Omental fat pad (tissue), 3 donors: ENCODE measurements at regions not wholly inside any gene's neighbourhood (a gene's known extent, or its start where the extent isn't known, plus 50 kb on each side); places are given as distances from the start of the nearest gene placed in this dataset.
"Not testable (repeated sequence)": the region's sequence is repeated elsewhere in the genome, so short reads cannot be mapped to it uniquely, and the experiment has no call there.

Experiments used
- ATAC-seq: fragments of 150-250 bp; one replicate; pipeline ENCODE4 v1.9.1; 2016; ENCODE audit warnings: mild to moderate bottlenecking, moderate library complexity; ENCODE audit not compliant: low FRiP score
- DNase-seq: peaks from one replicate; pipeline ENCODE4 v3.0.0-alpha.2; 2019; ENCODE audit warnings: low spot score
- TF ChIP-seq, protein P1 (sequence below), 3 donors: fragments of 450-650 bp; IDR thresholded peaks; one replicate each; pipeline ENCODE4 v1.5.1; 2016 to 2017; ENCODE audit warnings: antibody characterized with exemption in 3 of 3, mild to moderate bottlenecking in 3 of 3, moderate library complexity in 2 of 3

DNA sequence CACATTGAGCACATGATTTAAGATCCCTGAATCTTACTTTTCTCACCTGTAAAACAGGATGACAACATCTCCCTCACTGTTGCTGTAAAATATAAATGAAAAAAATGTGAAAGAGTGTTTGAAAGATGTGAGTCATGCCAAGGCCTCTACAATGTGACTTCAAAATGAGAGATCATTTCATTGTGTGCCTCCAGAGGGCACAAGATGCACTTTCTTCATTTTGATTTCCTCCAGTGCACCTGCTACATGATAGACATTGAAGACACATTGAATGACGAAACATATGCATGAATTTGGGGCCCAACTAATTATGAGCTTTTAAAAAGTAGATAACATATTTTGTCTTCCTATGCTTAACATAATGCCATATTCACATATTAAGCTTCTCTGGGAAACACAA, 170.3 kb downstream of the MOBP start:
- TF ChIP-seq, protein P1, sequence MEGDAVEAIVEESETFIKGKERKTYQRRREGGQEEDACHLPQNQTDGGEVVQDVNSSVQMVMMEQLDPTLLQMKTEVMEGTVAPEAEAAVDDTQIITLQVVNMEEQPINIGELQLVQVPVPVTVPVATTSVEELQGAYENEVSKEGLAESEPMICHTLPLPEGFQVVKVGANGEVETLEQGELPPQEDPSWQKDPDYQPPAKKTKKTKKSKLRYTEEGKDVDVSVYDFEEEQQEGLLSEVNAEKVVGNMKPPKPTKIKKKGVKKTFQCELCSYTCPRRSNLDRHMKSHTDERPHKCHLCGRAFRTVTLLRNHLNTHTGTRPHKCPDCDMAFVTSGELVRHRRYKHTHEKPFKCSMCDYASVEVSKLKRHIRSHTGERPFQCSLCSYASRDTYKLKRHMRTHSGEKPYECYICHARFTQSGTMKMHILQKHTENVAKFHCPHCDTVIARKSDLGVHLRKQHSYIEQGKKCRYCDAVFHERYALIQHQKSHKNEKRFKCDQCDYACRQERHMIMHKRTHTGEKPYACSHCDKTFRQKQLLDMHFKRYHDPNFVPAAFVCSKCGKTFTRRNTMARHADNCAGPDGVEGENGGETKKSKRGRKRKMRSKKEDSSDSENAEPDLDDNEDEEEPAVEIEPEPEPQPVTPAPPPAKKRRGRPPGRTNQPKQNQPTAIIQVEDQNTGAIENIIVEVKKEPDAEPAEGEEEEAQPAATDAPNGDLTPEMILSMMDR (IDR thresholded peaks at IDR 0.05), result no peak
- DNase-seq (no peak), ATAC-seq (no peak)

DNA sequence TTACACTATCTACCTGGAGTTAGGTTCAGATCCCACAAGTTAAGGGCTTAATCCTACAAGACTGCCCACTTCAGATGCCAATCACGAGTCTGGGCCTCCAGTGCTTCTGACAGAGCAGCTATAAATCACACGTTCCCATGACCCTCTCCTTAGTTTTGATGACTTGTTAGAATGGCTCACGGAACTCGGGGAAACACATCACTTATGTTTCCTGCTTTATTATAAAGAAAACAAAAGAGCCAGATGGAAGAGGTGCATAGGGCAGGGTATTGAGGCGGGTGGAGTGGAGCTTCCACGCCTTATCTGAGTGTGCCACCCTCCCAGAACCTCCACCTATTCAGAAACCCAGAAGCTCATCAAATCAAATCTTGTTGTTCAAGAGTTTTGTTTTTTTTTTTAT, 170.8 kb downstream of the MOBP start:
- DNase-seq (no peak), ATAC-seq (no peak)
- TF ChIP-seq, protein P1 (IDR thresholded peaks at IDR 0.05), result no peak

DNA sequence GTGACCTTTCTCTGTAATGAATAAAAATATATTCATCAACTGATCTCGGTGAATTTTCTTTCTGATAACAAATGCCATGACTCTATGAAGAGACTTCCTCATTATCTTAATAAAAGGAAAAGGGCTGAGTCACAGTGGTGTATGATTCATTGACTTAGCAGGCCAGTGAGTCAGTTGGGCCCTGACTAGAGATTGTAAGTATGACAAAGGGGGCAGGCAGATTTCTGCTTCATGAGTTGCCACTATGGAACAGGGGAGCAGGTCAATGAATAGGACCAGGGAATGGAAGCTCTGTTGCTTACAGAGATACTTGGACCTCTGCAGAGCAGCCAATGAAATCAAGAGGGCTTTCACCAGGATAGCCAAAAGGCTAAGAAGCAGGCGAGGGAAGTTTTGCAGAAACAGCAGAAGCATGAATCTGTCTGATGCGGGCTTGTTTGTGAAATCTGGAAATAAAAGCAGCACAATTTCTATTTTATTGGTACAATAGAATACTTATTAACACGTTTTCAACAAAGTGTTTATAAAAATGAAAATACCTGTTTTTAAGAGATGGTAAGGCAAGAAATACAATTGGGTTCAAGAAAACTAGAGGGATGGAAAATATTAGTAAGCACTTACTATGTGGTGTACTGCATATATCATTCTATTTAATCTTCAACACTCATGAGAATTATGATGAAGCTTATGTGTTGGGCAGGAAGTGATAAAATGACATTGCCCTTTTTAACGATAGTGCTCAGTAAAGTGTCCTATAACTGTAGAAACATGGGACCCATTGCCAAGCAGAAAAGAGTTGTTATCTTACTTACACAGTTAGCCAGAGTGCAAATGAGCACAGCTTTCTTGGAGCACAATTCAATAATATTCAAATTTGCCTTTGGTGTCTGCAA, 169.8 kb upstream of the MYRIP start:
- TF ChIP-seq, protein P1 (IDR thresholded peaks at IDR 0.05), result no peak

DNA sequence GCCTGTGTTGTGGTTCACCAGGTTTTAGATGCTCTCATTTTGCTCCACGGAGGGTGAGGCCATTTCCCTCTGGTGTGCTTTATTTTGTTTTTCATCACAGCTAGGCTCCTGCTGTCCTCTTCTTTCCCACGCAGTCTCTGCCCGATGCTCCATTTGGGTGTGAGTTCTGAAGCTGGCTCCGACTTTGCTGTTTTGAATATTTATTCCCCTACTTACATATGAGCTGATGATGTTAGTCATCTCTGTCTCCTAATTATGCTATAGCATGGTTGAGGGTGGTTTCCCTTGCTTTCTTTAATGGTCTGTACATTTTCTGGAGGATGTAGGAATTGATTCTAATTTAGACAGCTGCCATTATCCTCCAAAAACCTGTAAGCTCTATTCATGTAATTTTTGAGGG, 168.1 kb upstream of the MYRIP start:
- DNase-seq, result no peak
- TF ChIP-seq, protein P1 (IDR thresholded peaks at IDR 0.05), result no peak
- no peak for ATAC-seq

More for the DNA sequence above, 169.8 kb upstream of the MYRIP start:
- DNase-seq (no peak), ATAC-seq (peak; percentile 89)

DNA sequence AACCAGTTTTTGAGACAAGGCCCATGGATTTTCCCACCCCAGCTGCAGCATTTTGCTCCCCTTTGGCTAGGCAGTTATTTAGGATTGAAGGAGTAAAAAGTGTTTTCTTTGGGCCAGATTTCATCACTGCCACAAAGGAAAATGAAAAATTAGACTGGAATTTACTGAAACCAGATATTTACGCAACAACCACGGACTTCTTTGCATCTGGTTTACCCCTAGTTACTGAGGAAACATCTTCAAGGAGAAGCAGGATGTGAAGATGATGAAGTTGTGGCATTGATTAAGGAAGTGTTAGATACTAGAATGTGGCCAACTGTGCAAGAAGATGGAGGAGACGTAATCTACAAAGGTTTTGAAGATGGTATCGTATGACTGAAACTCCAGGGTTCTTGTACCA, 165.2 kb upstream of the MYRIP start:
- ATAC-seq (no peak), DNase-seq (no peak)
- TF ChIP-seq, protein P1 (IDR thresholded peaks at IDR 0.05), result no peak

DNA sequence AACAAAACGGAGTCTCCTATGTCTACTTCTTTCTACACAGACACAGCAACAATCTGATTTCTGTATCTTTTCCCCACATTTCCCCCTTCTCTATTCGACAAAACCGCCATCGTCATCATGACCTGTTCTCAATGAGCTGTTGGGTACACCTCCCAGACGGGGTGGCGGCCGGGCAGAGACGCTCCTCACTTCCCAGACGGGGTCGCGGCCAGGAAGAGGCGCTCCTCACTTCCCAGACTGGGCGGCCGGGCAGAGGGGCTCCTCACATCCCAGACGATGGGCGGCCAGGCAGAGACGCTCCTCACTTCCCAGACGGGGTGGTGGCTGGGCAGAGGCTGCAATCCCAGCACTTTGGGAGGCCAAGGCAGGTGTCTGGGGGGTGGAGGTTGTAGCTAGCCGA, 158.2 kb upstream of the MYRIP start:
- not testable (repeated sequence) for ATAC-seq

DNA sequence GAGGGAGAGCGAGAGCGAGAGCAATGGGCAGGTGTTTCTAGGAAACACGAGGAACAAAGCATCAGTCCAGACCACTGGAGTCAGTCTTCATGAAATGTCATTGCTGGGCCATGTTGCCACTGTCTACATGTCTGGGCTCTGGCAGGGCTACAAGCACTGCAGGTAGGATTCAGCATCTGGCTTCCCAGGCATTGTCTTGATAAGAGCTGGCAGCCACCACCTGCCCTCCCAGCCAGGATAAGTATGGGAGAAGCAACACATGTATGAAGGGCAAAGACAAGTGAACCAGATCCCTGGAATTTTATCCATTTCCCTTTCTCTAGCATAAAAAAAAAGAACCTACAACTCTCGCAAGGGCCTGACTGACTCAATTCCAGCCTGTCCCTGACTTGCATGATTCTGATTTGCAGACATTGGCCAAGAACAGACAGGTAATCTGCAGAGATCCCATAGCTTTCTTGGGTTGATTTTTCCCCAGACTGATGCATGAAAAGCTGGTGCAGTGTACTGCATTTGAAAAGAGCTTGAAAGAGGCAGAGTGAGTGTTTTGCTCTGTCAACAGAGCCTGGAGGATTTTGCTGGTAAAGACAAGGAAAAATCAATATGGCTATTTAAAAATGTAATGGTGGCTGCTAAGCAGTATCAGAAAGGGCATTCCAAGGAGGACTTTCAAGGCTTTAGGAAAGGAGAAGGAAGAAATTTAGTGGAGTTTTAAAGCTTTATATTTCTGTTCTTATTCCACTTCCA, 157.2 kb upstream of the MYRIP start:
- no peak for DNase-seq
- TF ChIP-seq, protein P1 (IDR thresholded peaks at IDR 0.05), result no peak
- no peak for ATAC-seq

More for the DNA sequence above, 158.2 kb upstream of the MYRIP start:
- DNase-seq, result not testable (repeated sequence)

DNA sequence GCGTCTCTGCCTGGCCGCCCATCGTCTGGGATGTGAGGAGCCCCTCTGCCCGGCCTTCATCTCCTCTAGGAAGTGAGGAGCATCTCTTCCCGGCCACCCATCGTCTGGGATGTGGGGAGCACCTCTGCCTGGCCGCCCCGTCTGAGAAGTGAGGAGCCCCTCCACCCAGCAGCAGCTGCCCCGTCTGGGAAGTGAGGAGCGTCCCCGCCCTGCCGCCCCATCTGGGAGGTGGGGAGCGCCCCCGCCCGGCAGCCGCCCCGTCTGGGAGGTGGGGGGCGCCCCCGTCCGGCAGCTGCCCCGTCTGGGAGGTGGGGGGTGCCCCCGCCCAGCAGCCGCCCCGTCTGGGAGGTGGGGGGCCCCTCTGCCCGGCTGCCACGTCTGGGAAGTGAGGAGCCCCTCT, 153.7 kb upstream of the MYRIP start:
- not testable (repeated sequence) for ATAC-seq

More for the DNA sequence above, 153.7 kb upstream of the MYRIP start:
- DNase-seq, result not testable (repeated sequence)
